ENCODE measurements at regions not wholly inside any gene's neighbourhood (a gene's known extent, or its start where the extent isn't known, plus 50 kb on each side); places are given as distances from the start of the nearest gene placed in this dataset.

DNA sequence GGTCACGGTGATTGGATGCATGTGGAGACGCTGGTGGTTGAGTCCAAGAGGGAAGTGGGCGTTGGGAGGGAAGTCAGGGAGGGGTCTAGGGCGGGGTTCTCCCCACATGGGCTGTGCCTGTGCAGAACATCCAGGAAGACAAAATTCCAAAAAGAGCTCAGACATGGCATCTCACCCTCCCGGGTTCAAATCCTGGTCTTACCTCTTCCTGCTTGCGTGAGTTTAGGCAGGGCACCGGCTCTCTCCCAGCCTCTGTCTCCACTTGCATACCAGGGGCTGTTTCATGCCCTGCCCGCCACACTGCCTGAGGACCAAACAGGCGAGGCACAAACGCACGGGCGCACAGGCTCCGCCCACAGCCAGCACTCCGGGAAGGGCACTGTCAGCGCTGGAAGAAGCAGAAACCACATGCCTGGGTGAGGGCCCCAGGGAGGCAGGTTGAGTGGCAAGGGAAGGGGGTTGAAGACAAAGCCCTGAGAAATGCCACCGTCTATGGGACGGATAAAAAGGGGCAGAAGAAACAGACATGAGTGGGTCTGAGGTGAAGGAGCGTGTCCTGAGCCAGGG is 123.6 kb upstream of the SOX1 start:
- H3K27me3 ChIP-seq (ENCODE audit: control insufficient read depth, insufficient read depth, low read length): peaks cover 5% of the 10 kb centered on the region
- H3K27ac ChIP-seq (ENCODE audit: low read depth in 2 of 2, low read length in 2 of 2): no peak overlapping the region
- H3K36me3 ChIP-seq (ENCODE audit: control insufficient read depth in 2 of 3, insufficient read depth in 3 of 3, low read length in 3 of 3): no peaks in the 10 kb centered on the region
- H3K9me3 ChIP-seq (ENCODE audit: control insufficient read depth in 2 of 3, insufficient read depth in 1 of 3, low read length in 3 of 3): no peaks in the 10 kb centered on the region
- H3K4me1 ChIP-seq (ENCODE audit: control insufficient read depth in 2 of 3, insufficient read depth in 2 of 3, low read depth in 1 of 3, low read length in 3 of 3): no peaks in the 10 kb centered on the region
- DNase-seq: peak in 1 of 5 donors; percentile 23
- TF ChIP-seq, protein P1, sequence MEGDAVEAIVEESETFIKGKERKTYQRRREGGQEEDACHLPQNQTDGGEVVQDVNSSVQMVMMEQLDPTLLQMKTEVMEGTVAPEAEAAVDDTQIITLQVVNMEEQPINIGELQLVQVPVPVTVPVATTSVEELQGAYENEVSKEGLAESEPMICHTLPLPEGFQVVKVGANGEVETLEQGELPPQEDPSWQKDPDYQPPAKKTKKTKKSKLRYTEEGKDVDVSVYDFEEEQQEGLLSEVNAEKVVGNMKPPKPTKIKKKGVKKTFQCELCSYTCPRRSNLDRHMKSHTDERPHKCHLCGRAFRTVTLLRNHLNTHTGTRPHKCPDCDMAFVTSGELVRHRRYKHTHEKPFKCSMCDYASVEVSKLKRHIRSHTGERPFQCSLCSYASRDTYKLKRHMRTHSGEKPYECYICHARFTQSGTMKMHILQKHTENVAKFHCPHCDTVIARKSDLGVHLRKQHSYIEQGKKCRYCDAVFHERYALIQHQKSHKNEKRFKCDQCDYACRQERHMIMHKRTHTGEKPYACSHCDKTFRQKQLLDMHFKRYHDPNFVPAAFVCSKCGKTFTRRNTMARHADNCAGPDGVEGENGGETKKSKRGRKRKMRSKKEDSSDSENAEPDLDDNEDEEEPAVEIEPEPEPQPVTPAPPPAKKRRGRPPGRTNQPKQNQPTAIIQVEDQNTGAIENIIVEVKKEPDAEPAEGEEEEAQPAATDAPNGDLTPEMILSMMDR (IDR thresholded peaks at IDR 0.05; ENCODE audit: borderline replicate concordance, extremely low read depth, insufficient read depth): no peak
- FAIRE-seq: no peak
- intact Hi-C loops (cut with DNase I): no loop called here
- H3K4me3 ChIP-seq (ENCODE audit: low read length in 3 of 3): no peak overlapping the region
- H3K9ac ChIP-seq (ENCODE audit: low read length in 3 of 3): no peak overlapping the region

DNA sequence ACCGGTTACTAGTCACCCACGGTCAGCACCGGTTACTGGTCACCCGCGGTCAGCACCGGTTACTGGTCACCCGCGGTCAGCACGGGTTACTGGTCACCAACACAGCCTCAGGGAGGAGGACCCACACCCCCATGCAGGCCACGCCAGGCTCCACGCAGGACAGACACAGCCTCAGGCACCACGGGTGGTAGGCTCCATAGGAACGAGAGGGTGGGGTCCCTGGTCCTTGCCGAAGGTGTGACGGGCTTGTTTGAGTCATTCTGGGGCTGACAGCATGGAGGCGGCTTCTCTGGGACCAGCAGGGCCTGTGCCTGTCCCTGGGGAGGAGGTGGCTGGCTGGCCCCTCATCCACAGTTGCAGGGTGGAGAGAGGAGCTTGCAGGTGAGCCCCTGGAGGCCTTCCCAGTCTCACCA is 122.8 kb upstream of the SOX1 start:
- H3K36me3 ChIP-seq (ENCODE audit: control insufficient read depth in 2 of 3, insufficient read depth in 3 of 3, low read length in 3 of 3): no peaks in the 10 kb centered on the region
- DNase-seq (peak in 1 of 5 donors; percentile 14), FAIRE-seq (no peak)
- H3K4me3 ChIP-seq (ENCODE audit: low read length in 3 of 3): no peak overlapping the region
- intact Hi-C loops (cut with DNase I): no loop called here
- H3K9ac ChIP-seq (ENCODE audit: low read length in 3 of 3): no peak overlapping the region
- H3K27ac ChIP-seq (ENCODE audit: low read depth in 2 of 2, low read length in 2 of 2): no peak overlapping the region
- TF ChIP-seq, protein P1 (IDR thresholded peaks at IDR 0.05; ENCODE audit: borderline replicate concordance, extremely low read depth, insufficient read depth): no peak
- no peaks in the 10 kb centered on the region for H3K4me1 ChIP-seq (ENCODE audit: control insufficient read depth in 2 of 3, insufficient read depth in 2 of 3, low read depth in 1 of 3, low read length in 3 of 3)
- H3K9me3 ChIP-seq (ENCODE audit: control insufficient read depth in 2 of 3, insufficient read depth in 1 of 3, low read length in 3 of 3): no peaks in the 10 kb centered on the region
- peaks cover 5% of the 10 kb centered on the region for H3K27me3 ChIP-seq (ENCODE audit: control insufficient read depth, insufficient read depth, low read length)

DNA sequence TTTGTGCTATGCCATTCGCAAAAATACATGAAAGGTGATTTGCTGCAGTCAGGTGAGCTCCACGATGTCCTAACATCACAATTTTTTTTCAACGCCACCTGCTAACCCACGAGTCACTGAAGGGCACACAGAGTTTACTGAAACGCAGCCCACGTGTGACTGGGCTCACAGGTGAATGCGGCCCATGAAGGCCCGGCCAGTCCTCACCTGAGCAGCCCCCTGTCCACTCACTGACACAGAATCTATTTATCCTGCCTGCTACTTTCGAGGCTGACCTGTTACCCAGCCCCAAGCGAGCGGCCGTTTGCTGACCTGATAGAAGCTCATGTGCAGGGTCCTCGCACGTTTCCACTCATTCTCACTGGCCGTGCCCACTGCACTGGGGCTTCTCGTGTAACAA is 121.9 kb upstream of the SOX1 start:
- Histone ChIP-seq H3K9ac (ENCODE audit: low read length in 3 of 3) (no peak overlapping the region), H3K4me1 (ENCODE audit: control insufficient read depth in 2 of 3, insufficient read depth in 2 of 3, low read depth in 1 of 3, low read length in 3 of 3) (no peaks in the 10 kb centered on the region), H3K36me3 (ENCODE audit: control insufficient read depth in 2 of 3, insufficient read depth in 3 of 3, low read length in 3 of 3) (no peaks in the 10 kb centered on the region), H3K27ac (ENCODE audit: low read depth in 2 of 2, low read length in 2 of 2) (no peak overlapping the region), H3K27me3 (ENCODE audit: control insufficient read depth, insufficient read depth, low read length) (peaks cover under 1% of the 10 kb centered on the region), H3K4me3 (ENCODE audit: low read length in 3 of 3) (no peak overlapping the region), H3K9me3 (ENCODE audit: control insufficient read depth in 2 of 3, insufficient read depth in 1 of 3, low read length in 3 of 3) (no peaks in the 10 kb centered on the region)
- TF ChIP-seq, protein P1 (IDR thresholded peaks at IDR 0.05; ENCODE audit: borderline replicate concordance, extremely low read depth, insufficient read depth): no peak
- intact Hi-C loops (cut with DNase I): no loop called here
- DNase-seq (peak in 1 of 5 donors; percentile 30), FAIRE-seq (no peak)

DNA sequence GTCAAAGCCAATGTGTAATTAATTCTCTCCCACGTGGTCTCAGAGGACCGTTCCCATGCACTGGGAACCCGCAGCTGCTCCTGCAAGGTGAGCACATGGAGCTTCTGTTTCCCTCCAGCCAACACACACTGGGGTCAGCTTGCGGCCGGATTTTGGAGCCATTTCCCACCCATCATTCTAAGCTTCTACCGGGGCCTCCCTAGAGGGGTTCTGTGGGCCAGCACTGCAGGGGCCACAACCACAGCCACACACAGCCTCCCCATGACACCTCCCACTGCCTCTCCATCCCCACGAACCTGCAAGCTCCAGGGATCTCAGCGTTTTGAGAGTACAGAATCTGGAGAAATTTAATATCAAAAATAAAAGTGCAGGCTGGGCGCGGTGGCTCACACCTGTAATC is 120.7 kb upstream of the SOX1 start:
- no peak overlapping the region for H3K4me3 ChIP-seq (ENCODE audit: low read length in 3 of 3)
- TF ChIP-seq, protein P1 (IDR thresholded peaks at IDR 0.05; ENCODE audit: borderline replicate concordance, extremely low read depth, insufficient read depth): no peak
- no peaks in the 10 kb centered on the region for H3K27me3 ChIP-seq (ENCODE audit: control insufficient read depth, insufficient read depth, low read length)
- peak in 1 of 5 donors; percentile 11 for DNase-seq
- no peaks in the 10 kb centered on the region for H3K36me3 ChIP-seq (ENCODE audit: control insufficient read depth in 2 of 3, insufficient read depth in 3 of 3, low read length in 3 of 3)
- no peak overlapping the region for H3K9ac ChIP-seq (ENCODE audit: low read length in 3 of 3)
- no peak overlapping the region for H3K27ac ChIP-seq (ENCODE audit: low read depth in 2 of 2, low read length in 2 of 2)
- H3K9me3 ChIP-seq (ENCODE audit: control insufficient read depth in 2 of 3, insufficient read depth in 1 of 3, low read length in 3 of 3): peaks cover 0 to 7% (median 5%) of the 10 kb centered on the region in 3 donors
- FAIRE-seq: no peak
- intact Hi-C loops (cut with DNase I): no loop called here
- H3K4me1 ChIP-seq (ENCODE audit: control insufficient read depth in 2 of 3, insufficient read depth in 2 of 3, low read depth in 1 of 3, low read length in 3 of 3): no peaks in the 10 kb centered on the region

Data from kidney (tissue), 13 donors.